GM19328 (cell line): ENCODE measurements at regions not wholly inside any gene's neighbourhood (a gene's known extent, or its start where the extent isn't known, plus 50 kb on each side); places are given as distances from the start of the nearest gene placed in this dataset.

Experiments used
- ATAC-seq: cut with Tn5 transposase; IDR thresholded peaks from one replicate; pipeline ENCODE4 v1.9.1; 2021; ENCODE audit warnings: mild to moderate bottlenecking, moderate library complexity; ENCODE audit not compliant: unreplicated experiment

DNA sequence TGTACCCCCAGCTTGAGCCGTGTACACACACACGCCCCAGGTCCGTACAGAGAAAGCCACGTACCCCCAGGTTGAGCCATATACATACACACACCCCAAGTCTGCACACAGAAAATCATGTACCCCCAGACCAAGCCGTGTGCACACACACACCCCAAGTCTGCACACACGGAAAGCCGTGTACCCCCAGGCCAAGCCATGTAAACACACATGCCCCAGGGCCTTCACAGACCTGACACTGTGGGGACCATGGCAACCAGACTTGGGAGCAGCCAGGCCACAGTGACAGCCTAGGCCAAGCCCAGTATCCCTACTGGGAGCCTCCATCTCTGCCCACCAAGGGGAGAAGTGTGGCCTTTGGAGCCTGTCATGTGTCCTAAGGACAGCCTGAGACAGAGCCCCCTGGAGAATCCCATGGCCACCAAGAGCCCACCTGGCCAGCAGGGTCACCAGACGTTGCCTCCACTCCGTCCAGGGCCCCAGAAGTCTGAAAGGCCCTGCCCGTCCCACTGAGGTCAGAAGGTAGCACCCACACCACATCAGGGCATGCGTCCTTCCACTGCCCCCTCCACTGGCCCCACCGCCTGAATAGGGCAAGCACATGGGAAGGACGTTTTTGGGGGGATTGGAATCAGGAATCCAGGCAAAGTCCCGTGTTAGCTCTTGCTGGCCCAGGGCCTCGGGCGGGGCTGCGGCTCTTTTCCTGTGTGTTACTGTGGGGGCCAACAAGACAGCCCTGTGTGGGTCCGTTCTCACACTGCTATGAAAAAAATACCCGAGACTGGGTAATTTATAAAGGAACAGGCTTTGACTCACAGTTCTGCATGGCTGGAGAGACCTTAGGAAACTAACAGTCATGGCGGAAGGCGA is 636.7 kb downstream of the TBC1D22A start:
- no peak for ATAC-seq

DNA sequence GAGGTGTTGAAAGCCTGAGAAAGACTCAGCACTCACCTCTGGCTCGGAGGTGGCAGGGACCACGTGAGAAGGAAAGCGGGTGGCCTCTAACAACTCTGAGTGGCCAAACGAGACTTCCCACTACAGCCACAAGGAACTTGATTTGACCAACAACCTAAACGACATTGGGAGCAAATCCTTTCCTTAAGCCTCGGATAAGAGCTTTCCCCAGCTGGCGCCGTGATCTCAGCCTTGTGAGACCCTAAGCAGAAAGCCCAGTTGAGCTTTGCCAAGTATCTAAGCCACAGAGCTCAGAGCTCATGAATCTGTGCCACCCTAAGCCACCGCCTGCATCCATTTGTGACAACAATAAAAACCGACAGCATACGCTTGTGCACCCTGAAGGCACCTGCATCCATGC is 636.0 kb downstream of the TBC1D22A start:
- ATAC-seq, result no peak

DNA sequence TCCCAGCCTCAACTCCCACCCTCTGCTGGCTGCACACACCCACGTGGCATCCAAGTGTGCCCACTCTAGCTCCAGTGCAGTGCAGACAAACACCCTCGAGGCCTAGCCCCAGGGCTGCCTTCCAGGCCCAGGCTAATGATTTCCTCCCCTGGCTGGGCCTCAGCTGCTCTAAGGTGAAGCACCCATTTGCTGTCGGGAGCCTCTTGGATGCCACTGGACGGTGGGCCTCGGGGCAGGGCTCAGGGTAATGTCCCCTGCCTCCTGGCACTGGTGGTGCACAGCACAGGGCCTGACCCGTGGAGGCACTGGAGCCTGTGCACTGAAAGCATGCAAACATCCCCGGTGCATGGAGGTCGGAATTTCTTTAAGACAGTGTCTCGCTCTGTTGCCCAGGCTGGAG is 635.2 kb downstream of the TBC1D22A start:
- no peak for ATAC-seq

DNA sequence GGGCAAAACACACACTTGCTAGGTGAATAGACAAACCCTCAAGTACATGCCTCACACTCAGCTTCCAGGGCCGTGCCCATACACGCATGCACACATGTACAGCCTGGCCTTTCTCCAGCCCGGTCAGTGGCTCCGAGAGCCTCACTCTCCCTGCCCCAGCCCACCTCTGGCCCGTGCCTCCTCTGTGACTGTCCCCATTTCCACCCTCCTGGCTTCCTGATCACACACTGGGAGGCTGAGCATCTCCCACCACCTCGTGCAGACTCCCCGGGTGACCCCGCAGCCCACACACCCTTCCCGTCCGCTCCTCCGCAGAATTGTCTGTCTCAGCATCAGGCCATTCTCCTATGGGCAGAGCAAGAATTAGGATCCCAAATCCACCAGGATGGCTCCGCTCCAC is 634.1 kb downstream of the TBC1D22A start:
- no peak for ATAC-seq

DNA sequence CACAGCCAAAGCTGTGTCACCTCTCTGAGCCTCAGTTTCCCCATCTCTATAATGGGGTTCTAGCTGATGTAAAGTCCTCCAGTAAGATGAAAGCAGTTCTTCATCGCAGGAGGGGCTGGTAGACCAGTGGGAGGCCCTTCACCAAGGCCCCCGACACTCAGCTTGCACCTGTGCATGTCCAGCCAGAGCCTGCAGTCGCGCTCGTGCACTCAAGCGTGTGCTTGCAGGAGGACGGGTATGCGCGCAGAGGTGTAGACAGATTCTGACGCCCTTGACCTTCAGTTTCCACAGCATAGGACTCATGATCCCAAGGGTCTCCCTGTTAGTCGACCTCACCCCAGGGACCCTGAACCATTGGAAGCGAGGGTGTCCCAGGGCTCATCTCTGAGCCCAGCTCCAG is 633.7 kb downstream of the TBC1D22A start:
- ATAC-seq, result no peak

DNA sequence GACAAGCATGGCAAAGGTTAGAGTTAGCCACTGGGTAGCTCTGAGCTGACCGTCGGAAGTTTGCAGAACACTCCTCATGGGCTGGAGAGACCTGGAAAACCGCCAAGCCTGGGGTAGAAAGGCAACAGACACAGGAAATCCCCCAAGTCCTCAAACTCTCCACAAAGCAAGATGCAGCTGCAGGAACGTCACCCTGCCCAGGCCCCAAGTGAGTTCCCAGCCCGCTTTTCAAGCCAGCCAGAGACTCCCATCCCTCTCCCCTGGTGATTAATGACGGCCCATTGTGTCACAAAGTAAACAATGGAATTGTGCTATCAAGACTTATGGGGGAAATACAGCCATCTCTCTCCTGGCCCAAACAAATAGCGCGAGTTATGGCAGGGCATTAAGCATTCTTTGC is 633.0 kb downstream of the TBC1D22A start:
- no peak for ATAC-seq

DNA sequence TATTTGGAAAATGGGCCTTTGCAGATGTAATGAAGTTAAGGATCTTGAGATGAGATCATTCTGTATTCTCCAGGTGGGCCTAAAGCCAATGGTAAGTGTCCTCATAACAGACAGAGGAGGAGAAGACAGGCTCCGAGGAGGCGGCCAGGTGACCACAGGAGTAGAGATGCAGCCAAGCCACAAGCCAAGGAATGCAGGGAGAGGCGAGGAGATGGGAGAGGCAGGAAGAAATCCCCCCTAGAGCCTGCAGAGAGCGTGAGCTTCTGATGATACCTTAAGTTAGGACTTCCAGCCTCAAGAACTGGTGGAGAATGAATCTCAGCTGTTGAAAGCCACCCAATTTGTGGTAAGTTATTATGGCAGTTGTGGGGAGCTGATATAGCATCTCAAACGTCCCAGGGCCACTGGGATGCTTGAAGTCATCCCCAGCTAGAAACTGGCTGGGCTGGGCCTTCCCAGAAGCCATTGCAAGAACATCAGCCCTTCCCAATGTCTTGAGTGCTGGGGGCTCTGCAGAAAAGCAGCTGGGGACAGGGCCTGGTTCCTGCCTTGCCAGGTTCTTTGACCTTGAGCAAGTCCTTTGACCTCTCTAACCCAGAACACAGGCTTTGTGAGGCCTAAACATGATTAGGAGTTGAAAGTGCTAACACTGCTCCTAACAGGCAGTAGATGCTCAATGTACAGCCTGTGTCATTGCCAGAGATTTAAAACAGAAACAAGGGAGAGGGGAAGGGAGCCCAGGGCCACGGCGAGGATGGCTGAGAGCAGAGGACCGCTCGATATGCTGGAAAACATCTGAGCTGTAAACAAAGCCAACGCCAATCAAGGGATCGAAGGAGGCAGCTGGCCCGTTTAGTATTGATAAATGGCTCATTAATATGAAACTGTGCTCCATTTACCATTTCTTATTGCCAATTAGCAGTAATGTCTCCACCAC is 632.3 kb downstream of the TBC1D22A start:
- no peak for ATAC-seq

DNA sequence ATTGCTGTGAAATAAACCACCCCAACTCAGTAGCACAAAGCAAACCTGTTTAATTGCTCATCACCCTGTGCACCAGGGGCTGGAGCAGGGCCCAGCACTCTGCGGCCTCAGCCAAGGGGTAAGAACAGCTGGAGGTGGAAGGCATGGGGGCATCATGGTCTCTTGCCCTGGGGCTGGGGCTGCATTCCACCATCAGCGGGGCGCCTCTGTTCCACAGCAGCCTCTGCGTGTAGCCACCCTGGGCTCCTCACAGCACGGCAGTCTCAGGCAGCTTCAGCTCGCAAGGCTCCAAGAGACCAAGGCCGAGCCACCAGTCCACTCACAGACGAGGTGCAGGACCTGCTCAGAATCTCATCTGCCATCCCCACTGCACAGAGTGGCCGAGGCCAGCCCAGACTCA is 630.7 kb downstream of the TBC1D22A start:
- no peak for ATAC-seq

DNA sequence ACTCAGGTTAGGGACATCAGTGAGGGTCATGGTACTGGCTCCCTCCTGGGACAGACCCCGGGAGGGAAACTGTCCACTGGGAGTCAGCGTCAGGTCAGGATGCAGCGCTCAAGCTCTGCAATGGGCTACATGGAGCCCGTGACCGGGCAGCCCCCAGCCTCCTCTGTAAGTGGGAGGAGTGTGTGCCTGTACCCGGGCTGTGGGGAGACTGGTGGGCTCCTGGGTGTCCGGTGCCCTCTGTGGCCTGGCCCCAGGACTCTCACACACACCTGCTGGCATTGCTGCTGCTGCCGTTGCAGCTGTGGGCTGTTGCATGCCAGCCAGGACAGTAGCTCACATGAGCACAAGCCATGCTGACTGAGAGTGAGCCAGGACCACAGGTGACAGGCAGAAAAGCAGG is 630.3 kb downstream of the TBC1D22A start:
- ATAC-seq, result no peak

DNA sequence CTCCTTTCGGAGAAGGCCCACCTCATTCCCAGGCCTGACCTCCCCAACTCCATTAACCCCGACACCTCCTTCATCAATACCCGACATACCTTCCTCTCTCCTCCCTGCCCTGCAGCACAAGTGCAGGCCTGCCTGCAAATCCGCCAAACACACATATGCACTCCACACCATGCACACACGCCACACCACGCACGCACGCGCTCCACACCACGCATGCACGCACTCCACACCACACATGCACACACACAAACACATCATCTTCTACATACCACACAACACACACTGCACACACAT is 629.6 kb downstream of the TBC1D22A start:
- no peak for ATAC-seq

DNA sequence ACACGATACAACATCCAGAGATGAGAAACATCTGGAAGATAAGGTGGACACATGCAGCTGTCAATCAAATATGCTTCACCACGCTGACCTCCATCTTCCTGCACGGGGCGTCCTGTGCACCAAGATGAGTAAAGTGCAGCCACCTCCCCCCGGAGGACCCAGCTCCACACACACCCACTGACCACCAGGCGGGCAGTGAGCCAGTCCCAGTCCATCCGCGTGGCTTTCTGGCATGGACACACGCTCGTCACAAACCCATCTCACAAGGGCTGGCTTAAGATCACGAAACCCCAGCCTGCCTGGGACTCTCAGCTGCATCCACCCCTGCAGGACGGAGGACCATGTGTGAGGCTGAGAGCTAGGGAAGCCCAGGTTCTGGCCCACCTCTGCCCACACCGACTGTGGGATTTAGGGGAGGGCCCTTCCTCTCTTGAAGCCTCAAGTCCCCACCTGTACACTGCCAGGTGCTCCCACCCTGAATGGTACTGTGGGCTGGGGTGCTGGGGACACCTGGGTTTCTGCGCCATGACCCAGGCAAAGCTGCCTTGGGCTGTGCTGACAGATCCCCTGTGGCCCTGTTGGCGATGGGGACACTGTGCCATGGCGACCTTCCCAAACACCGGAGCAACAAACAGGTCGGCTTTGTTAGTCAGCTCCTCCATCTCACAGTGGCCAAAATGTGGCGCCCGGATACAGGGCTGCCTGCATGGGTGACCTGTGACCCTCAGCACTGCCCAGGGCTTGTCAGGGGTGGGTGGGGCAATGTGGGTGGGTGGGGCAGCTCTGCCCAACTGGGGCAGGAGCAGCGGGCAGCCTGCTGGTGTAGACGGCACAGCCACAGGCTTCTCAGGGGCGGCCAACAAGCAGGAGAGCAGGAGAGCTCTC is 629.0 kb downstream of the TBC1D22A start:
- no peak for ATAC-seq

DNA sequence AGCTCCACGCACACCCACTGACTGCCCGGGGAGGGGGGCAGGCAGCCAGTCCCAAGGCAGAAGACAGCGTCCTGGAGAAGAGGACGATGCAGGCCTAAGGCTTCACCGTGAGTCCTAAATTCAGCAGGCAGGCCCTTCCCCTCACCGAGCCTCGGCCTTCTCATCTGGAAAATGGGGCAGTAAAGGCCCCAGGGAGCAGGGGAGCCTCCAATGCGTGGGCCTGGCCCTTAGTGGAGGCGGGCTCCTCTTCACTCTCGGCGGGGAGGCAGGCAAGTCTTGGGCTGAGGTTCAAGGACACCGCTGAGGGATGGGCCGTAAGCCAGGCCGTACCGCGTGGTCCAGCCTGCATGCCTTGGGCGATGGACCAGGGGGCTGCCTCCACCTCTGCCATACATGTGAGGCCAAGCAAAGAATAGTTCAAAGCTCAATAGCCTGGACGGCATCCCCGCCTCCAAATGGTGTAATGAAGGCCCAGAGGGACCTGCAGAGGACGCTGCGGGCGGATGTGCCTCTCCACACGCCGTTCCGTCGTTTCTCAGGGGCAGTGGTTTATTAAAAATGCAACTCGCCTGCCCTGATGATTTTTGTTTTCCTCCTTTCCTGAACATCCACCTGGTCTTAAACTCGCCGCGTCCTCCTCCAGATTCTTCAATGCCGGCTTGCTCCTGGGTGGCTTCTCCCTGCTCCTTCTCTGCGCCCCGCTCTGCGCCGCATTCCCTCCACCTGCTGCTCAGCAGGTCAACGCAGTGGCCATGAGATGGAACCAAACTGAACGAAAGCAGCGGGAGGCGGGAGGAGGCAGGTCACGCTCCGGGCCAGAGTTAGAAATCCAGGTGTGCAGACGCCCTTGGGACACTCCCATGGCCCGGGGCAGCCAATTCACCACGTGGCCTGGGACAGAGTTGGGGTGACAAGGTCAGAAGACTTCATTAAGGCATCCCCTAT is 627.8 kb downstream of the TBC1D22A start:
- no peak for ATAC-seq

DNA sequence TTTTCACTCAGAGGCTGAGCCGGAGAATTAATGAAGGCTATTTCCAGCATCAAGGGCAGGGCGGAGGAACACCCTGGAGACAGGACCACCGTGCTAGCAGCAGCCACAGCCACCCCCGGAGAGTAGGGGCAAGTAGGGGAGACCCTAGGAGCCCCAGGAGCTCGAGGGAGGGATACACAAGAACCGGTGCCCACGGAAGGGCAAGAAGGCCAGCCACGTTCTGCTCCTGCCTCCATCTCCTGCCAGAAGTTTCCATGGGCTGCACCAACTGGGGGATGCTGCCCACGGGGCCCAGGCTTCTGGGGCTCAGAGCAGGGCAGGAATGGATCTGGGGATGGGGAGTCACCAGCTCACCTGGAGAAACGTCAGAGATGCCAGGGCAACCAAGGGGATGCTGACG is 626.8 kb downstream of the TBC1D22A start:
- ATAC-seq, result no peak

DNA sequence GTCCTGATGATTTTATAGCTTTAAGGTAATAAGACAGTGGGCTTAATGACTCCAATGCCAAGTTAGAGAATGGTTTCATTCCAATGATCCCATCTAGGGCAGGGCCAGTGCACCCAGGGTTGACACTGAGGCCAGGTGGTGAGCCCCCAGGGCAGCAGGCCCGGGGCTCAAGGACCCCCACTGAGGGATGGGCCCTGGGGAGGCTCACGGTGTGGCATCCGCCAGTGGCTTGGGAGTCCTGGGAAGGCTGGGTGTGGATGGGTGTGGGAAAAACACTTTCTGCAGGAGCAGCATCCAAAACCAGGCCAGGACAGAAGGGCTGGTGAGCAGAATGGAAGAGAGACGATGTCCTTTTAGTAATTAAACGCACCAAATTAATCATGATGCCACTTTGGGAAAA is 626.3 kb downstream of the TBC1D22A start:
- no peak for ATAC-seq

DNA sequence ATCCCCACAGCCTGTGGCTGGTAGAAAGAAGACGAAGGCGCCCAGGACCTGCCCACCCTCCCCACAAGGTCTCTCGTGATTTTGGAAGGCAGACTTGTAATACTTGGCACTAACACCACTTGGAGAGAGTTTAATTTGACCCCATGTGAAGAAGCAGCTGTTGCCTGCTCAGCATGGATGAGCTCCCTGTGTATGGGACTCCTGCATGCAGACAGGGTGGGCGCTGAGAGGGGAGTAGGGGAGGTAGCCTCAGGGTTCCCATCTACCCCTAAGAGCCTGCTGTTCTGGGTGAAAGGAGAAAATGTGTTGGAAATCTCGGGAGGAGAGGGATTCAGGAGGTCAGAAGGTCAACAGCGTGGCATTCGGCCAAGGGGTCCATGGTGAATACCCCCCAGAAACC is 625.9 kb downstream of the TBC1D22A start:
- no peak for ATAC-seq

DNA sequence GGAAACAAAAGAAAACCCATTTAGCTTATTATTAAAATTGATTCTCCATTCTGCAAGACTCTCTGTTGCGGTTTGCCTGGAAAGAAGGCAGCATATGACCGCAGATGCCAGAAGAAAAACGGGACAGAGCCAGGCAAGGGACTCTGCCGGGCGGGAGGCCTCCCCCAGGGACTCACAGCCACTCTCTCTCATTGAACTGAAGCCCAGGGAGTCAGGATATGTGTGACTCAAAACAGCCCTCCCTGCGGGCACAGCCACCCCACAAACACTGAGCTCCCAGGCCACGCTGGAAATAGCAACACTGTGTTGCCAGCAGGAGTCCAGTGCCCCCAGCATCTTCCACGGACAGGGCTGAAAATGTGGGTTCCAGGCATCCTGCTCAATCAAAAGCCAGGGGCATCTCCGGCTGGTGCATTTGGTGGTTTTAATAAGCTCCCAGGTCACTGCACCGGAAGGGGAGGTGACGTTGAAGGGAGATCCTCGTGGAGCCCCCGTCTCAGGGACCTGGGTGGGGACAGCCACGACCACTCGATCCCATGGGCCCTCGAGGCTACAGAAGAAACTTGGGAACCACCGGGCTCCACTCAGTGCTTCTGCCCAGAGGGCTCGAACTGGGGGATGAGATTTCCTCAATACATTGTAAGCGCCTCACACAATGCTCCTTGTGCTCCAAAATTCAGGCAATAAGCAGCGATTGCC is 624.5 kb downstream of the TBC1D22A start:
- no peak for ATAC-seq

DNA sequence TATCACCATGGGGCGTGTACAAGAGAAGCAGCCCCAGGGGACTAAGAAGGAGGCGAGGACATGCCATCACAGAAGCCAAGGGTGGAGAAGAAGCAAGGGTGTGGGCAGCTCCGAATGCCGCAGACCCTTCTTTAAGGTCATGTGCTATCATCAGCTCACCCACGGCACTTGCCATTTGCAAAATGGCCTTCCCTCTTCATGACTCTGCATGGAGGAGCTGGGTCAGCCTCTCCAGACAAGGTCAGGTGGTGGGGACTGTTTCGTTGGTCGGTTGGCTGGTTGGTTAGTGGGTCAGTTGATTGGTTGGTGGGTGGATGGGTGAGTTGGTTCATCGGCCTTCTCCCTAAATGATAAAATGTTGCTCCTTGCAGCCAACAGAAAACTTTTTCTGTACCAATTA is 622.5 kb downstream of the TBC1D22A start:
- ATAC-seq, result no peak

DNA sequence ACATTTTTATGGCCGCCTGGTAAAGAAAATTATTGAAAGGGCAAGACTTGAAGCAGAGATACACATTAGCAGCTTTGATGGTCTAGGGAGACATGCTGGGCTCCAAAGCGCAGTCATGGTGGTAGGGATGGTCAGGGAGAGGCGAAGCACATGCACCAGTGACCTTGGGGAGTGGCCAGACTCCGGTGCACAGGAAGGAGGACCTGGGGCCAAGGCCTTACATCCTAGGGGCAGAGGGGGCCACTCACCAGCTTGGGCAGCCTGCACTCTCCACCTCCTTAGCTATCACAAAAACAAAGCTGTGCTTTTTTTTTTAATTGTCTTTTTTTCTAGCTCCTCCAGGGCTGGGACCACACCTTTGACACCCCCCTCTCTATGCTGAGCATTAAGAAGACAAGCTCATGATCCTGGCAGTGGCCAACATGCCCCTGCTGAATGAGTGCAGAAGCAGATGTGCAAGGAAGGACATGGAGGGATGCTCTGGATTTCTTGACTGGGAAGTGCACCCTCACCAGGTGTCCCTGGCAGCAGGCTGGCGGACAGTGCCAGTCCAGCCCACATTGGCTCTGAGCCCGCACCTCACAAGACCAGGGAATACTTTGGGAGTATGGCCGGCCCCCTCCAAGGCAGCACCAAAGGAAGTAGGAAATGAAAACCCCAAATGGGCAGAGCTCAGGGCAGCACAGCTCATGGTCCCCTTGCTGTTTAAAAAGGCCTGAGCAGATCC is 619.9 kb downstream of the TBC1D22A start:
- ATAC-seq, result no peak

DNA sequence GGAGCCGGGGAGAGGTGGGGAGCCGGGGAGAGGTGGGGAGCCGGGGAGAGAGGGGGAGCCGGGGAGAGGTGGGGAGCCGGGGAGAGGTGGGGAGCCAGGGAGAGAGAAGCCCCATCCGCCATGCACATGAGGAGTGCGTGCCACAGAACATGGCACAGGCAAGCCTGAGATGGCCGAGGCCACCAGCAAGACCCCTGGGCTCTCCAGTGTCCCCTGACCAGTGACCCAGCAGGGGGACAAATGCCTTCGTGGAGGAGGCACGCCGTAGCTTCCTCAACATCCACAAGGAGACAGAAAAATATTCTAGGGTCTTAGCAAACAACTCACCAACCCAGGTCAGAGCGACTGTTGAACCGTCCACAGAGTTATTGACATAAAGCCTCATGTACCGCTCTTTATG is 618.8 kb downstream of the TBC1D22A start:
- no peak for ATAC-seq
